ENCODE measurements at regions not wholly inside any gene's neighbourhood (a gene's known extent, or its start where the extent isn't known, plus 50 kb on each side); places are given as distances from the start of the nearest gene placed in this dataset.

GRCh38 chr9:88890546-88890945 is 100.7 kb upstream of the S1PR3 start:
- no peak for DNase-seq
- intact Hi-C loops (cut with DNase I) = no loop called here
- Histone ChIP-seq H3K27me3 (ENCODE audit: insufficient read depth in 3 of 3, low read length in 2 of 3) (no peaks in the 10 kb centered on the region), H3K36me3 (ENCODE audit: insufficient read depth in 1 of 2, low read depth in 1 of 2) (no peaks in the 10 kb centered on the region), H3K27ac (no peak overlapping the region), H3K9me3 (no peaks in the 10 kb centered on the region), H3K4me1 (no peaks in the 10 kb centered on the region), H3K4me3 (no peak overlapping the region)
- ATAC-seq = no peak
- WGBS, 3 donors = 90 to 91% (median 90%) methylated on average over 4 of the region's 4 CpGs
- TF ChIP-seq CTCF (IDR thresholded peaks at IDR 0.05) = no peak

- H3K36me3 ChIP-seq (ENCODE audit: insufficient read depth in 1 of 2, low read depth in 1 of 2) = no peaks in the 10 kb centered on the region
- H3K27ac ChIP-seq = no peak overlapping the region
- DNase-seq (no peak), ATAC-seq (no peak)
- H3K4me3 ChIP-seq = no peak overlapping the region
- H3K27me3 ChIP-seq (ENCODE audit: insufficient read depth in 3 of 3, low read length in 2 of 3) = no peaks in the 10 kb centered on the region
- intact Hi-C loops (cut with DNase I) = no loop called here
- no peaks in the 10 kb centered on the region for H3K4me1 ChIP-seq
- 79 to 83% (median 82%) methylated on average over 2 of the region's 2 CpGs for WGBS, 3 donors
- H3K9me3 ChIP-seq = no peaks in the 10 kb centered on the region
- TF ChIP-seq CTCF (IDR thresholded peaks at IDR 0.05) = no peak
Measured at GRCh38 chr9:88891040-88891439, 100.2 kb upstream of the S1PR3 start.

GRCh38 chr9:88892724-88893123 is 98.5 kb upstream of the S1PR3 start:
- TF ChIP-seq CTCF (IDR thresholded peaks at IDR 0.05) = no peak
- WGBS, 3 donors = 27 to 34% (median 28%) methylated on average over 4 of the region's 4 CpGs
- no peak overlapping the region for H3K4me3 ChIP-seq
- H3K9me3 ChIP-seq = no peaks in the 10 kb centered on the region
- intact Hi-C loops (cut with DNase I) = no loop called here
- no peaks in the 10 kb centered on the region for H3K27me3 ChIP-seq (ENCODE audit: insufficient read depth in 3 of 3, low read length in 2 of 3)
- DNase-seq (no peak), ATAC-seq (no peak)
- no peak overlapping the region for H3K27ac ChIP-seq
- H3K4me1 ChIP-seq = no peaks in the 10 kb centered on the region
- no peaks in the 10 kb centered on the region for H3K36me3 ChIP-seq (ENCODE audit: insufficient read depth in 1 of 2, low read depth in 1 of 2)

GRCh38 chr9:88897081-88897480 is 94.2 kb upstream of the S1PR3 start:
- no peak for DNase-seq
- Histone ChIP-seq H3K4me3 (no peak overlapping the region), H3K27me3 (ENCODE audit: insufficient read depth in 3 of 3, low read length in 2 of 3) (no peaks in the 10 kb centered on the region), H3K36me3 (ENCODE audit: insufficient read depth in 1 of 2, low read depth in 1 of 2) (no peaks in the 10 kb centered on the region), H3K4me1 (no peaks in the 10 kb centered on the region), H3K9me3 (no peaks in the 10 kb centered on the region), H3K27ac (no peak overlapping the region)
- no peak for ATAC-seq
- no peak for TF ChIP-seq CTCF (IDR thresholded peaks at IDR 0.05)
- intact Hi-C loops (cut with DNase I) = no loop called here

GRCh38 chr9:88898039-88898720 is 93.1 kb upstream of the S1PR3 start:
- H3K27ac ChIP-seq = no peak overlapping the region
- intact Hi-C loops (cut with DNase I) = no loop called here
- WGBS, 3 donors = 47 to 50% (median 50%) methylated on average over 5 of the region's 5 CpGs
- H3K36me3 ChIP-seq (ENCODE audit: insufficient read depth in 1 of 2, low read depth in 1 of 2) = no peaks in the 10 kb centered on the region
- TF ChIP-seq CTCF (IDR thresholded peaks at IDR 0.05) = no peak
- no peak for DNase-seq
- H3K4me3 ChIP-seq = no peak overlapping the region
- ATAC-seq = no peak
- H3K27me3 ChIP-seq (ENCODE audit: insufficient read depth in 3 of 3, low read length in 2 of 3) = no peaks in the 10 kb centered on the region
- no peaks in the 10 kb centered on the region for H3K4me1 ChIP-seq
- no peaks in the 10 kb centered on the region for H3K9me3 ChIP-seq
